ENCODE measurements at regions not wholly inside any gene's neighbourhood (a gene's known extent, or its start where the extent isn't known, plus 50 kb on each side); places are given as distances from the start of the nearest gene placed in this dataset.

- no peak for TF ChIP-seq IRF2 (CRISPR knock-in tag; IDR thresholded peaks at IDR 0.05; ENCODE audit: borderline replicate concordance, low read depth)
- TF ChIP-seq ZNF317 (CRISPR knock-in tag; IDR thresholded peaks at IDR 0.05; ENCODE audit: borderline replicate concordance, low read depth): no peak
- no peak for TF ChIP-seq PRDM15 (CRISPR knock-in tag; IDR thresholded peaks at IDR 0.05)
- no peak for TF ChIP-seq MYBL2 (CRISPR knock-in tag; IDR thresholded peaks at IDR 0.05)
- TF ChIP-seq OVOL2 (CRISPR knock-in tag; IDR thresholded peaks at IDR 0.05; ENCODE audit: borderline replicate concordance): no peak
- no peak for TF ChIP-seq ZNF219 (CRISPR knock-in tag; IDR thresholded peaks at IDR 0.05; ENCODE audit: borderline replicate concordance)
- no peak for TF ChIP-seq ZNF532 (CRISPR knock-in tag; IDR thresholded peaks at IDR 0.05; ENCODE audit: borderline replicate concordance)
These were observed 123.6 kb upstream of the PCDH17 start (continued) for GRCh38 chr13:57507752-57508463.

GRCh38 chr13:57511603-57512002, 119.9 kb upstream of the PCDH17 start:
- POLR2A ChIA-PET: no interaction called here
- DNase-seq (ENCODE audit: low spot score) (no peak), ATAC-seq (no peak)
- Mint-ChIP-seq H3K27ac (no peak overlapping the region), H3K27me3 (ENCODE audit: low read depth) (no peaks in the 10 kb centered on the region), H3K9me3 (no peaks in the 10 kb centered on the region), H3K4me3 (no peak overlapping the region), H3K36me3 (no peaks in the 10 kb centered on the region), H3K4me1 (no peaks in the 10 kb centered on the region)
- CTCF ChIA-PET: no interaction called here
- TF ChIP-seq ZBTB43 (CRISPR knock-in tag; IDR thresholded peaks at IDR 0.05): no peak
- TF ChIP-seq TP53 (CRISPR knock-in tag; IDR thresholded peaks at IDR 0.05): no peak
- TF ChIP-seq SMAD4 (CRISPR knock-in tag; IDR thresholded peaks at IDR 0.05): no peak
- no peak for TF ChIP-seq ZNF138 (CRISPR knock-in tag; conservative IDR thresholded peaks at IDR 0.05)
- no peak for TF ChIP-seq E2F1 (CRISPR knock-in tag; IDR thresholded peaks at IDR 0.05)
- no peak for TF ChIP-seq CREM (CRISPR knock-in tag; IDR thresholded peaks at IDR 0.05)
- no peak for TF ChIP-seq SOX15 (CRISPR knock-in tag; IDR thresholded peaks at IDR 0.05)
- no peak for TF ChIP-seq ZNF317 (CRISPR knock-in tag; IDR thresholded peaks at IDR 0.05; ENCODE audit: borderline replicate concordance, low read depth)
- TF ChIP-seq ATF2 (CRISPR knock-in tag; IDR thresholded peaks at IDR 0.05; ENCODE audit: borderline replicate concordance, low read depth): no peak
- TF ChIP-seq ZNF416 (CRISPR knock-in tag; IDR thresholded peaks at IDR 0.05): no peak
- no peak for TF ChIP-seq PRDM15 (CRISPR knock-in tag; IDR thresholded peaks at IDR 0.05)
- no peak for TF ChIP-seq NR3C1 (CRISPR knock-in tag; conservative IDR thresholded peaks at IDR 0.05; ENCODE audit: low read depth)
- no peak for TF ChIP-seq ATF1 (CRISPR knock-in tag; IDR thresholded peaks at IDR 0.05)
- TF ChIP-seq FOXJ3 (CRISPR knock-in tag; IDR thresholded peaks at IDR 0.05; ENCODE audit: borderline replicate concordance): no peak
